Activated B cell treated with CpG ODN at 0.5 μM for 24 hours (primary cell): ENCODE measurements at regions not wholly inside any gene's neighbourhood (a gene's known extent, or its start where the extent isn't known, plus 50 kb on each side); places are given as distances from the start of the nearest gene placed in this dataset.
"Not testable (repeated sequence)": the region's sequence is repeated elsewhere in the genome, so short reads cannot be mapped to it uniquely, and the experiment has no call there.

ENCODE experiments used
- ATAC-seq: fragments of 200-7000 bp; cut with Tn5 transposase; one replicate; pipeline ENCODE4 v1.10.0; 2021; ENCODE audit warnings: low read depth, mild to moderate bottlenecking, moderate library complexity
- CTCF ChIA-PET: fragments of 350-600 bp; sonication (Branson Sonifier 250); formaldehyde crosslinking; loops from one replicate; lab custom pipeline; 2021; ENCODE audit warnings: antibody characterized with exemption; lab: Charles Lee
- POLR2A ChIA-PET: fragments of 350-600 bp; sonication (Branson Sonifier 250); formaldehyde crosslinking; loops from one replicate; lab custom pipeline; 2021; ENCODE audit warnings: antibody characterized with exemption; lab: Charles Lee
- DNase-seq: peaks from one replicate; pipeline ENCODE4 v3.0.0; 2022
- H3K27ac Mint-ChIP-seq: one replicate; pipeline ENCODE4 v1.8.0; 2020; ENCODE audit warnings: mixed read lengths
- H3K27me3 Mint-ChIP-seq: one replicate; pipeline ENCODE4 v1.8.0; 2021; ENCODE audit warnings: mixed read lengths
- H3K36me3 Mint-ChIP-seq: one replicate; pipeline ENCODE4 v1.8.0; 2021; ENCODE audit warnings: low read depth, mixed read lengths
- H3K4me1 Mint-ChIP-seq: one replicate; pipeline ENCODE4 v1.8.0; 2021; ENCODE audit warnings: mixed read lengths
- H3K4me3 Mint-ChIP-seq: one replicate; pipeline ENCODE4 v1.8.0; 2020; ENCODE audit warnings: mild to moderate bottlenecking, mixed read lengths
- H3K9me3 Mint-ChIP-seq: one replicate; pipeline ENCODE4 v1.8.0; 2020; ENCODE audit warnings: mixed read lengths
- intact Hi-C: fragments of 100-400 bp; cut with micrococcal nuclease; formaldehyde crosslinking; loops from one replicate; pipeline ENCODE4 v1.15.1; 2024
- TF ChIP-seq, protein P1 (sequence below): fragments of 200-600 bp; IDR thresholded peaks from one replicate; pipeline ENCODE4 v1.8.0; 2022; ENCODE audit warnings: antibody characterized with exemption, mild to moderate bottlenecking

GRCh38 chr6:7008451-7008988, 99.2 kb upstream of the RREB1 start:
- CTCF ChIA-PET, result no interaction called here
- no peak for ATAC-seq
- no peaks in the 10 kb centered on the region for H3K36me3 Mint-ChIP-seq
- no peak overlapping the region for H3K4me3 Mint-ChIP-seq
- TF ChIP-seq, protein P1, sequence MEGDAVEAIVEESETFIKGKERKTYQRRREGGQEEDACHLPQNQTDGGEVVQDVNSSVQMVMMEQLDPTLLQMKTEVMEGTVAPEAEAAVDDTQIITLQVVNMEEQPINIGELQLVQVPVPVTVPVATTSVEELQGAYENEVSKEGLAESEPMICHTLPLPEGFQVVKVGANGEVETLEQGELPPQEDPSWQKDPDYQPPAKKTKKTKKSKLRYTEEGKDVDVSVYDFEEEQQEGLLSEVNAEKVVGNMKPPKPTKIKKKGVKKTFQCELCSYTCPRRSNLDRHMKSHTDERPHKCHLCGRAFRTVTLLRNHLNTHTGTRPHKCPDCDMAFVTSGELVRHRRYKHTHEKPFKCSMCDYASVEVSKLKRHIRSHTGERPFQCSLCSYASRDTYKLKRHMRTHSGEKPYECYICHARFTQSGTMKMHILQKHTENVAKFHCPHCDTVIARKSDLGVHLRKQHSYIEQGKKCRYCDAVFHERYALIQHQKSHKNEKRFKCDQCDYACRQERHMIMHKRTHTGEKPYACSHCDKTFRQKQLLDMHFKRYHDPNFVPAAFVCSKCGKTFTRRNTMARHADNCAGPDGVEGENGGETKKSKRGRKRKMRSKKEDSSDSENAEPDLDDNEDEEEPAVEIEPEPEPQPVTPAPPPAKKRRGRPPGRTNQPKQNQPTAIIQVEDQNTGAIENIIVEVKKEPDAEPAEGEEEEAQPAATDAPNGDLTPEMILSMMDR, result no peak
- POLR2A ChIA-PET, result no interaction called here
- no peak for DNase-seq
- no peak overlapping the region for H3K27ac Mint-ChIP-seq
- H3K27me3 Mint-ChIP-seq, result peaks cover 7% of the 10 kb centered on the region
- intact Hi-C loops, result no loop called here
- H3K9me3 Mint-ChIP-seq, result no peaks in the 10 kb centered on the region
- H3K4me1 Mint-ChIP-seq, result no peaks in the 10 kb centered on the region

GRCh38 chr6:7016226-7016625, 91.5 kb upstream of the RREB1 start:
- no peaks in the 10 kb centered on the region for H3K27me3 Mint-ChIP-seq
- H3K27ac Mint-ChIP-seq, result no peak overlapping the region
- no peaks in the 10 kb centered on the region for H3K36me3 Mint-ChIP-seq
- CTCF ChIA-PET, result no interaction called here
- ATAC-seq, result no peak
- H3K4me1 Mint-ChIP-seq, result no peaks in the 10 kb centered on the region
- no peaks in the 10 kb centered on the region for H3K9me3 Mint-ChIP-seq
- POLR2A ChIA-PET, result interaction anchor here (0.8 kb wide), 1 partner anchor 52 kb away, joined by 6 read pairs; no protein-coding TSS in a partner anchor
- DNase-seq, result no peak
- no peak overlapping the region for H3K4me3 Mint-ChIP-seq
- TF ChIP-seq, protein P1, result no peak
- intact Hi-C loops, result no loop called here

- ATAC-seq (no peak), DNase-seq (no peak)
- intact Hi-C loops, result no loop called here
- TF ChIP-seq, protein P1, result no peak
- no peaks in the 10 kb centered on the region for H3K9me3 Mint-ChIP-seq
- no peak overlapping the region for H3K4me3 Mint-ChIP-seq
- POLR2A ChIA-PET, result no interaction called here
- H3K27ac Mint-ChIP-seq, result no peak overlapping the region
- no peaks in the 10 kb centered on the region for H3K4me1 Mint-ChIP-seq
- no peaks in the 10 kb centered on the region for H3K36me3 Mint-ChIP-seq
- peaks cover 3% of the 10 kb centered on the region for H3K27me3 Mint-ChIP-seq
- CTCF ChIA-PET, result no interaction called here
These were observed 86.5 kb upstream of the RREB1 start for GRCh38 chr6:7021301-7021700.

DNA sequence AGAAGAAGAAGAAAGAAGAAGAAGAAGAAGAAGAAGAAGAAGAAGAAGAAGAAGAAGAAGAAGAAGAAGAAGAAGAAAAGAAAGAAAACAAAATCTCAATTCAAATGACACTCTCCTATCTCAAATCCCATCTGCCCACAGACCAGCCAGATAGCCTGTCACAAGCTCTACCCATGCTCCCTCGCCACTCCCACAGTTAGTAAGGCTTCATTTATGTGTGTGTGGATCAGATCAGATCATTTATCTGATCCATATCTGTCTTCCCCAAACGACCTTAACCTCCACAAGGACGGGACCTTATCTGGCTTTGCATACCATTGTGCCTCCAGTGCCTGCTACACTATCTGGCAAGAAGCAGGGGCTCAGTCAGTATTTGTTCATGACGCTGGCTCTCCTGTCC, 81.9 kb upstream of the RREB1 start:
- Mint-ChIP-seq H3K9me3 (peaks cover 2% of the 10 kb centered on the region), H3K4me1 (no peaks in the 10 kb centered on the region), H3K36me3 (no peaks in the 10 kb centered on the region), H3K27ac (no peak overlapping the region), H3K27me3 (peaks cover 5% of the 10 kb centered on the region), H3K4me3 (no peak overlapping the region)
- ChIA-PET CTCF (no interaction called here), POLR2A (no interaction called here)
- DNase-seq (no peak), ATAC-seq (no peak)
- TF ChIP-seq, protein P1, result no peak
- intact Hi-C loops, result no loop called here

DNA sequence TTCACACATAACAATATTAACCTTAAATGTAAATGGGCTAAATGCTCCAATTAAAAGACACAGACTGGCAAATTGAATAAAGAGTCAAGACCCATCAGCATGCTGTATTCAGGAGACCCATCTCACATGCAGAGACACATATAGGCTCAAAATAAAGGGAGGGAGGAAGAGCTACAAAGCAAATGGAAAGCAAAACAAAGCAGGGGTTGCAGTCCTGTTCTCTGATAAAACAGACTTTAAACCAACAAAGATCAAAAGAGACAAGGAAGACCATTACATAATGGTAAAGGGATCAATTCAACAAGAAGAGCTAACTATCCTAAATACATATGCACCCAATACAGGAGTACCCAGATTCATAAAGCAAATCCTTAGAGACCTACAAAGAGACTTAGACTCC, 78.8 kb upstream of the RREB1 start:
- intact Hi-C loops, POLR2A ChIA-PET, CTCF ChIA-PET, ATAC-seq, H3K9me3 Mint-ChIP-seq, H3K36me3 Mint-ChIP-seq, H3K4me3 Mint-ChIP-seq, H3K27me3 Mint-ChIP-seq, H3K4me1 Mint-ChIP-seq, H3K27ac Mint-ChIP-seq, DNase-seq: not testable (repeated sequence)

GRCh38 chr6:7030968-7031367, 76.8 kb upstream of the RREB1 start:
- POLR2A ChIA-PET, H3K27ac Mint-ChIP-seq, DNase-seq, intact Hi-C loops, H3K9me3 Mint-ChIP-seq, H3K27me3 Mint-ChIP-seq, ATAC-seq, H3K36me3 Mint-ChIP-seq, H3K4me3 Mint-ChIP-seq, H3K4me1 Mint-ChIP-seq, CTCF ChIA-PET: not testable (repeated sequence)
